ENCODE measurements at regions not wholly inside any gene's neighbourhood (a gene's known extent, or its start where the extent isn't known, plus 50 kb on each side); places are given as distances from the start of the nearest gene placed in this dataset.
A peak's percentile ranks its signal among the peaks of the same experiment; 100 is the strongest.

- intact Hi-C loops (cut with DNase I; ENCODE audit: low total_unique reads) = no loop called here
- 83 to 100% (median 90%) methylated on average over 1 of the region's 1 CpG for WGBS, 5 donors
- no peak for DNase-seq
Measured at GRCh38 chr7:41570766-41571165, 132.1 kb downstream of the INHBA start.

DNA sequence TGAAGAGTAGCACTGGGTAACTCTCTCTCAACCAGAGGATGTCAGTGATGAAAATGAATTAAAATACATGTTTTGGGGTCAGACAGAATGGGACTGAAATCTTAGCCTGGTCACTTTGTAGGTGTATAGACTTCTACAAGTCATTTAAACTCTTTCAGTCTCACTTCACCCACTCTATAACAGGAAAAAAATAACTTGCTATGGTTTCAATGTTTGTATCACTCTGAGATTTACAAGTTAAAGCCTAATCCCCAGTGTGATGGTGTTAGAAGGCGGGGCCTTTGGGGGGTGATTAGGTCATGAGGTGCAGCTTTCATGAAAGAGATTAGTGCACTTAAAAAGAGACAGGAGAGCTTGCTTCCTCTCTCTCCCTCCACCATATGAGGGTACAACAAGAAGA is 134.8 kb downstream of the INHBA start:
- H3K36me3 ChIP-seq = no peaks in the 10 kb centered on the region
- no peak for TF ChIP-seq POLR2AphosphoS5 (IDR thresholded peaks at IDR 0.05)
- no peak for TF ChIP-seq POLR2A (IDR thresholded peaks at IDR 0.05)
- TF ChIP-seq CTCF (IDR thresholded peaks at IDR 0.05 in 8 of 11, conservative IDR thresholded peaks at IDR 0.05 in 3 of 11) = no peak
- no peaks in the 10 kb centered on the region for H3K4me1 ChIP-seq
- H3K27me3 ChIP-seq (replicated peaks in 1 of 7) = peaks cover 0 to 7% (median 0%) of the 10 kb centered on the region in 7 donors
- no peaks in the 10 kb centered on the region for H3K9me3 ChIP-seq
- intact Hi-C loops (cut with DNase I; ENCODE audit: low total_unique reads) = no loop called here
- H3K27ac ChIP-seq = no peak overlapping the region
- DNase-seq = no peak
- WGBS, 5 donors = 72 to 92% (median 84%) methylated on average over 1 of the region's 1 CpG
- no peak overlapping the region for H3K4me3 ChIP-seq

More at GRCh38 chr7:41570766-41571165, 132.1 kb downstream of the INHBA start:
- Histone ChIP-seq H3K9me3 (no peaks in the 10 kb centered on the region), H3K4me1 (no peaks in the 10 kb centered on the region), H3K4me3 (no peak overlapping the region), H3K27ac (no peak overlapping the region), H3K27me3 (replicated peaks in 1 of 7) (no peaks in the 10 kb centered on the region), H3K36me3 (no peaks in the 10 kb centered on the region)
- TF ChIP-seq POLR2A (IDR thresholded peaks at IDR 0.05) = no peak
- TF ChIP-seq CTCF (IDR thresholded peaks at IDR 0.05 in 8 of 11, conservative IDR thresholded peaks at IDR 0.05 in 3 of 11) = no peak
- no peak for TF ChIP-seq POLR2AphosphoS5 (IDR thresholded peaks at IDR 0.05)

DNA sequence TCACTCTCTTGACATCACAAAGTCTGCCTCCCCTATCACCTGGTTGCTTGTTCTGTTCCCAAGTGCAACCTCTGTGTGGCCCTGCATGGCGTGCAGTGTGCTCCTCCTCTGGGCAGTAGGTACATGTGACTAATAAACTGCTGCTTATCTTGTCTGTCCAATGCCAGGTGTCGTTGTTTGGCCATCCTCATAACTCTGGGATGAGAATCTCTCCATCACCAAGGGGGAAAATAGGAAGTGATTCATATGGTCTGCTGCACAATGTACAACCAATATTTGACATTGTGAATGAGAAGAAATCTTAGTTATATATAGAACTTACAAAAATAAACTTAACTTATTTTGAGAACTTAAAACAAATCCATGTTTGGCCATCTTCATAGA is 135.2 kb downstream of the INHBA start:
- H3K4me3 ChIP-seq = no peak overlapping the region
- 38 to 68% (median 53%) methylated on average over 2 of the region's 2 CpGs for WGBS, 5 donors
- TF ChIP-seq POLR2A (IDR thresholded peaks at IDR 0.05) (no peak), POLR2AphosphoS5 (IDR thresholded peaks at IDR 0.05) (no peak), CTCF (IDR thresholded peaks at IDR 0.05 in 8 of 11, conservative IDR thresholded peaks at IDR 0.05 in 3 of 11) (no peak)
- H3K4me1 ChIP-seq = no peaks in the 10 kb centered on the region
- peak overlapping the region in 2 of 8 donors; percentile 12 to 28 for H3K27ac ChIP-seq
- intact Hi-C loops (cut with DNase I; ENCODE audit: low total_unique reads) = no loop called here
- H3K36me3 ChIP-seq = no peaks in the 10 kb centered on the region
- no peak for DNase-seq
- H3K27me3 ChIP-seq (replicated peaks in 1 of 7) = peaks cover 0 to 7% (median 0%) of the 10 kb centered on the region in 7 donors
- no peaks in the 10 kb centered on the region for H3K9me3 ChIP-seq

GRCh38 chr7:41567031-41567730 is 135.7 kb downstream of the INHBA start:
- no peak for TF ChIP-seq POLR2A (IDR thresholded peaks at IDR 0.05)
- TF ChIP-seq POLR2AphosphoS5 (IDR thresholded peaks at IDR 0.05) = no peak
- no peak for TF ChIP-seq CTCF (IDR thresholded peaks at IDR 0.05 in 8 of 11, conservative IDR thresholded peaks at IDR 0.05 in 3 of 11)

More at GRCh38 chr7:41567031-41567730, 135.7 kb downstream of the INHBA start:
- H3K27ac ChIP-seq = peak overlapping the region in 4 of 8 donors; percentile 5 to 28 (median 14)
- no peak for DNase-seq
- intact Hi-C loops (cut with DNase I; ENCODE audit: low total_unique reads) = no loop called here
- WGBS, 5 donors = 14 to 24% (median 15%) methylated on average over 1 of the region's 1 CpG
- no peaks in the 10 kb centered on the region for H3K4me1 ChIP-seq
- no peaks in the 10 kb centered on the region for H3K36me3 ChIP-seq
- H3K9me3 ChIP-seq = no peaks in the 10 kb centered on the region
- H3K27me3 ChIP-seq (replicated peaks in 1 of 7) = peaks cover 0 to 7% (median 0%) of the 10 kb centered on the region in 7 donors
- no peak overlapping the region for H3K4me3 ChIP-seq
